RWPE1 (cell line): ENCODE measurements at regions not wholly inside any gene's neighbourhood (a gene's known extent, or its start where the extent isn't known, plus 50 kb on each side); places are given as distances from the start of the nearest gene placed in this dataset.
A peak's percentile ranks its signal among the peaks of the same experiment; 100 is the strongest.

Source experiments
- CTCF ChIA-PET: fragments of 350-600 bp; sonication (Branson Sonifier 250); formaldehyde crosslinking; extraction: SDS; loops from one replicate; lab custom pipeline; 2021; lab: Yijun Ruan, JAX
- POLR2A ChIA-PET: fragments of 400-600 bp; formaldehyde crosslinking; extraction: SDS; loops from one replicate; lab custom pipeline; 2020; ENCODE audit warnings: antibody characterized with exemption; ENCODE audit not compliant: low non-redundant PET; lab: Yijun Ruan, JAX
- DNase-seq: peaks from one replicate; pipeline ENCODE4 v3.0.0; 2012; ENCODE audit warnings: low spot score
- H3K27ac ChIP-seq: fragments of 450-650 bp; 2 replicates; pipeline ENCODE4 v1.5.1; 2017
- CTCF ChIP-seq: fragments of 450-650 bp; conservative IDR thresholded peaks from 2 replicates; pipeline ENCODE4 v1.5.1; 2017; ENCODE audit warnings: low read depth, mild to moderate bottlenecking

GRCh38 chr5:2569176-2569575 is 182.3 kb downstream of the IRX2 start:
- DNase-seq: no peak
- ChIA-PET POLR2A (no interaction called here), CTCF (no interaction called here)

GRCh38 chr5:2566284-2566683 is 185.2 kb downstream of the IRX2 start:
- no peak for TF ChIP-seq CTCF
- H3K27ac ChIP-seq: no peak overlapping the region
- ChIA-PET CTCF (no interaction called here), POLR2A (no interaction called here)
- DNase-seq: peak; percentile 31

More at GRCh38 chr5:2569176-2569575, 182.3 kb downstream of the IRX2 start:
- no peak overlapping the region for H3K27ac ChIP-seq
- no peak for TF ChIP-seq CTCF

DNA sequence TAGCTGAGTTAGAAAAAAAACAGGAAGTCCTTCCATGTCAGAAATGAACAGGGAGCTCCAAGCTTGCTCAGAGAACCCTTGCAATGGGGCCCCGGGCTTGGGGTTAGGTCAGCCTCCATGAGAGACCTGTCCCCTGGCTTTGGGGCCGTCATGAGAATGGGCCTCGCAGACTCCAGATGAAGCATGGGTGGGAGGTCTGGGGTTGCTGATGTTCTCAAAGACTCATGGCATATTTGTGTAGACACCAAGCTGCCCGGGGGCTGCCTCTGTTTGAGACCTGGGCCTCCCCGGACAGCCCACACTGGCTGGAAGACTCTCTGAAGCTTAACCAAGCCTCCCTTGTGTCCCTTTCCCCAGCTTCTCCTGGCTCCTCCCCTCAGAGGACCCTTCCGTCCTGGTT is 186.3 kb downstream of the IRX2 start:
- CTCF ChIA-PET: no interaction called here
- H3K27ac ChIP-seq: no peak overlapping the region
- POLR2A ChIA-PET: no interaction called here
- TF ChIP-seq CTCF: no peak
- DNase-seq: no peak

- no peak for TF ChIP-seq CTCF
- POLR2A ChIA-PET: no interaction called here
- no peak overlapping the region for H3K27ac ChIP-seq
- no peak for DNase-seq
- CTCF ChIA-PET: interaction anchor here (0.5 kb wide), 1 partner anchor 401 kb away, joined by 3 read pairs; no protein-coding TSS in a partner anchor
Measured at GRCh38 chr5:2563046-2563445, 188.4 kb downstream of the IRX2 start.

DNA sequence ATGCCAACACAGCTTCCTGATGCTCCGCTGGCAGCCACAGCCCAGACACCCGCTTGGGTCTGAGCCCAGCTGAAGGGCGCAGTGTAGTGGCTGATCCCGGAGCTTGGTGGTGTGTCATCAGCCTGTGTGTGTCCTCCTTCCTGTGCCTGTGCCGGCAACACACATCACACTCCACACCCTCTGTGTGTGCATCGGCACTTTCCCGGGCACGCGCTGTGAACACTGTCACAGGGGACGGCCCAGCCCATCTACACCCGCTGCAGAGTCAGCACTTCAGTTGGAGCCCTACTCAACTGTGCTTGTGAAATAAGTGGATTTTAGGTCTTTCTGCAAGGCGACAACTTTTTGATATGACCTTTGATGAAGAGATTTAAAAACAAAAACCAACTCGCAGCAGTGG is 189.4 kb downstream of the IRX2 start:
- POLR2A ChIA-PET: no interaction called here
- DNase-seq: no peak

DNA sequence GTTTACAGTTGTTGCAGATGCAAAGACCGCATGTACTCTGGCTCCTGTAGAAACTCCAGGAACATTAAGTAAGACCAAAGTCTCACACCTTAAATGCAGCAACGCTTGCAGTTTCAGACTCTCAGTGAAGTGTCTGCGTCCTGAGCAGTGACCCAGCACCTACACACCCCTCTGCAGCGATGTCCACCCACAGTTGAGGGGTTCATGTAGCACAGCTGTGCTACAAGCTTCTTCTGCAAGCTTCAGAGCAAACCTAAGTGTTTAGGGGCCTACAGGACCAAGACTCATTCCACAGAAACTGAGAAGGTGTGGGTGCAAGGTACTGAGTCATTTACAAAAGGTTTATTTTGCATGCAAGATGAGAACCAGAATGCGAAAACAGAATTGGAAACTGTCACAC is 191.0 kb downstream of the IRX2 start:
- no peak for TF ChIP-seq CTCF
- no peak overlapping the region for H3K27ac ChIP-seq
- ChIA-PET CTCF (no interaction called here), POLR2A (no interaction called here)
- no peak for DNase-seq

More for the DNA sequence above, 189.4 kb downstream of the IRX2 start:
- TF ChIP-seq CTCF: no peak
- H3K27ac ChIP-seq: no peak overlapping the region
- CTCF ChIA-PET: interaction anchor here (0.6 kb wide), 1 partner anchor 184 kb away, joined by 4 read pairs; no protein-coding TSS in a partner anchor
